ENCODE measurements at regions not wholly inside any gene's neighbourhood (a gene's known extent, or its start where the extent isn't known, plus 50 kb on each side); places are given as distances from the start of the nearest gene placed in this dataset.

DNA sequence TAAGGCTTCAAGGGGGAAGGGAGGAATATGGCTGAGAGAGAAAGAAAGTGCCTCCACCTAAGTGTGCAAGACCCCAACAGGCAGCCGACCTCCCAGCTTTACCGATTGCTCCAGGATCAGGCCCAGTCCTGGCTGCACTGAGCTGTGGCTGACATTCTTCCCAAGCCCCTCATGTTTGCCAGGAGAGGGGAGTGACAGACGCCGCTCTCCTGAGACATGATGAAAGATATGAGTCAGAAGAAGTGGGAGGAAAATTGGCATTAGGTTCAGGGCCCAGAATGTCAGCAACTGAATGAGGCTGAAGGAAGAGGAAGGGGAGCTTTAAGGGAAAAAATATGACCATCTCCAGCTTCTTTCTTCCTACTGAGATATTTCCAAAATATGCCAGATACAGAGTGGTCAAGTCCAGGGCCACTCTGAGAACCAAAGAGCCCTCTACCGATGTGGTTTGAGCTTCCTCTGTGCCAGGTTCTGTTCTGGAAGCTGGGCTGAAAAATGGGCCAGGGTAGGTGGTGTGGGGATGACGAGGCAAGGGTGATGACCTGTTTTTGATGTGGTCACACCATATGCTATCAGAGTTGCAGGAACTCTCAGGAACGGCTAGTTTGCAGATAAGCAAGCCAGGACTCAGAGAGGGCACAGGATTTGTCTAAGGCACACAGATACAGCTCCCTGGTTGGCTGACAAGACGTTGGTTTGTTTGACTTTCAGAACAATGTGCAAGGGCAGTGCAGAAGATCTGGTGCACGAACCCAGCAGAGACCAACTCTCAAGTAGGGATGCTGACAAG lies 176.7 kb downstream of the SOX9 start:
- no peak overlapping the region for H3K27ac ChIP-seq (ENCODE audit: low read length)
- DNase-seq: no peak
- H3K36me3 ChIP-seq (ENCODE audit: control insufficient read depth, insufficient read depth, low read length): no peaks in the 10 kb centered on the region
- WGBS (ENCODE audit: insufficient coverage, low lambda C conversion rate): no CpG with 5 or more reads among the region's 9 CpGs
- no peak overlapping the region for H3K4me3 ChIP-seq (ENCODE audit: low read length)
- peaks cover 3% of the 10 kb centered on the region for H3K4me1 ChIP-seq (ENCODE audit: control insufficient read depth, insufficient read depth, low read length)
- H3K9me3 ChIP-seq (ENCODE audit: control insufficient read depth, low read depth, low read length): no peaks in the 10 kb centered on the region
- H3K27me3 ChIP-seq (ENCODE audit: control insufficient read depth, insufficient read depth, low read length): no peaks in the 10 kb centered on the region

DNA sequence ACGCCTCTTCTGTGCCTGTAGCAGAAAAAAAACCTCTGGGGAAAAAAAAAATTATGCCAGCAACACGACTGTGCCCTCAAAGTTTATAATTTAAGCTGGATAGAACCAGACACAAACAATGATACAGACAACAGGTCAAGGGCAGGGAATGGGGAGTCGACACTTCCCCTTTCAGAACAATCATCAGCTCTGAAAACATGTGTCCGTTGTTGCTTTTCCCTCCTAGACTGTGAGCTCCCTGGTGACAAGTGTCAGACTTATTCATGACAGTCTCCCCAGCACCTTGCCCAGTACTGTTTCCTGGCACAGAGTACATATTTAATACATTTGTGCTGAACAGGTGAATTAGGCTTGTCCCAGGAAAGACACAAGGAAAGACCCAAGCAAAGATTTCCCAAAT lies 178.3 kb downstream of the SOX9 start:
- DNase-seq: no peak
- H3K4me1 ChIP-seq (ENCODE audit: control insufficient read depth, insufficient read depth, low read length): peaks cover 3% of the 10 kb centered on the region
- H3K27me3 ChIP-seq (ENCODE audit: control insufficient read depth, insufficient read depth, low read length): no peaks in the 10 kb centered on the region
- H3K4me3 ChIP-seq (ENCODE audit: low read length): no peak overlapping the region
- no peak overlapping the region for H3K27ac ChIP-seq (ENCODE audit: low read length)
- 20% methylated on average over 1 of the region's 4 CpGs for WGBS (ENCODE audit: insufficient coverage, low lambda C conversion rate)
- H3K36me3 ChIP-seq (ENCODE audit: control insufficient read depth, insufficient read depth, low read length): no peaks in the 10 kb centered on the region
- H3K9me3 ChIP-seq (ENCODE audit: control insufficient read depth, low read depth, low read length): no peaks in the 10 kb centered on the region

DNA sequence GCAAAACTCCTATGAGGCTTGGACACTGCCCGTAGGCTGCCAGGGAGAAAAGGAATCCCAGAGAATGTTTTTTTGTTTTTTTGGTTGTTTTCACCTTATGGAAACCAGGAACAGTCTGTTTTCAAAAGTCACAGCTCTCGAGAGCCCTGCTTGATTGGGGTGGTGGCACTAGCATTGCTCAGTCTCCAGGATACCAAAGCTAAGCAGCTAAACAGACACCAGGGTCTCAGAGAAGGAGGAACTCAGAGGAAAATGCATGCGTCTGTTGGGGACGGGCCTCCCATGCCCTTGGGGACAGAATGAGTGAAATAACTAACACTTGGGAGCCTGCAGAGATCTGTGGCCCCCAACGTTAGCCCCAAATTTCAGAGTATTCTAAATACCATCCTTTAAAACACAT lies 178.8 kb downstream of the SOX9 start:
- Histone ChIP-seq H3K27ac (ENCODE audit: low read length) (no peak overlapping the region), H3K27me3 (ENCODE audit: control insufficient read depth, insufficient read depth, low read length) (no peaks in the 10 kb centered on the region), H3K4me1 (ENCODE audit: control insufficient read depth, insufficient read depth, low read length) (peaks cover 3% of the 10 kb centered on the region), H3K9me3 (ENCODE audit: control insufficient read depth, low read depth, low read length) (no peaks in the 10 kb centered on the region), H3K36me3 (ENCODE audit: control insufficient read depth, insufficient read depth, low read length) (no peaks in the 10 kb centered on the region), H3K4me3 (ENCODE audit: low read length) (no peak overlapping the region)
- WGBS (ENCODE audit: insufficient coverage, low lambda C conversion rate): no CpG with 5 or more reads among the region's 5 CpGs
- DNase-seq: peak in 1 of 2 donors; percentile 21

DNA sequence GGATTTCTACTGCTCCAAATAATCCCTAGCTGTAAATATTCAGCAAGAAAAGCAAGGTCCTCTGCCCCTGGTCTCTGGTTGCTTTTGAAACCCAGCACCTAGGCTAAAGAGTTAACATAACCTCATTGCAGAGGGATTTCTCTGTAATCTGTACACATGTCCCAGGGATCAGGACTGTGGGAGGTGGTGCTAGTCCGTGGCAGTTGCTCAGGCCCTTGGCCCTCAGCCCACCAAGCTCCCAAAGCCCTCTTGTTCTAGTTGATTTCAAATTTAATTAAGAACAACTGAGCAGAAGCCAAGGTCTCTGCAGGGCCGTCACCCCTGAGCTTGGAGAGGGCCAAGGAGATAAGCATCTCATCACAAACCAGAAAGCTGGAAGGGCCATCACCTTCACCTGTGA lies 181.1 kb downstream of the SOX9 start:
- H3K4me3 ChIP-seq (ENCODE audit: low read length): no peak overlapping the region

GRCh38 chr17:72302735-72303134 lies 181.9 kb downstream of the SOX9 start:
- Histone ChIP-seq H3K27me3 (ENCODE audit: control insufficient read depth, insufficient read depth, low read length) (no peaks in the 10 kb centered on the region), H3K9me3 (ENCODE audit: control insufficient read depth, low read depth, low read length) (no peaks in the 10 kb centered on the region), H3K4me1 (ENCODE audit: control insufficient read depth, insufficient read depth, low read length) (peaks cover 3% of the 10 kb centered on the region), H3K36me3 (ENCODE audit: control insufficient read depth, insufficient read depth, low read length) (no peaks in the 10 kb centered on the region), H3K4me3 (ENCODE audit: low read length) (no peak overlapping the region), H3K27ac (ENCODE audit: low read length) (no peak overlapping the region)
- DNase-seq: no peak
- no CpG with 5 or more reads among the region's 4 CpGs for WGBS (ENCODE audit: insufficient coverage, low lambda C conversion rate)

More for the DNA sequence above, 181.1 kb downstream of the SOX9 start:
- Histone ChIP-seq H3K27me3 (ENCODE audit: control insufficient read depth, insufficient read depth, low read length) (no peaks in the 10 kb centered on the region), H3K9me3 (ENCODE audit: control insufficient read depth, low read depth, low read length) (no peaks in the 10 kb centered on the region), H3K4me1 (ENCODE audit: control insufficient read depth, insufficient read depth, low read length) (peaks cover 3% of the 10 kb centered on the region), H3K36me3 (ENCODE audit: control insufficient read depth, insufficient read depth, low read length) (no peaks in the 10 kb centered on the region), H3K27ac (ENCODE audit: low read length) (no peak overlapping the region)
- no peak for DNase-seq
- WGBS (ENCODE audit: insufficient coverage, low lambda C conversion rate): no CpG with 5 or more reads among the region's 2 CpGs

- no peak overlapping the region for H3K27ac ChIP-seq (ENCODE audit: low read length)
- peaks cover 7% of the 10 kb centered on the region for H3K4me1 ChIP-seq (ENCODE audit: control insufficient read depth, insufficient read depth, low read length)
- no peaks in the 10 kb centered on the region for H3K27me3 ChIP-seq (ENCODE audit: control insufficient read depth, insufficient read depth, low read length)
- H3K9me3 ChIP-seq (ENCODE audit: control insufficient read depth, low read depth, low read length): no peaks in the 10 kb centered on the region
- DNase-seq: no peak
- no peaks in the 10 kb centered on the region for H3K36me3 ChIP-seq (ENCODE audit: control insufficient read depth, insufficient read depth, low read length)
- WGBS (ENCODE audit: insufficient coverage, low lambda C conversion rate): 75% methylated on average over 2 of the region's 8 CpGs
- no peak overlapping the region for H3K4me3 ChIP-seq (ENCODE audit: low read length)
Observed at GRCh38 chr17:72303787-72304733, 183.2 kb downstream of the SOX9 start.

DNA sequence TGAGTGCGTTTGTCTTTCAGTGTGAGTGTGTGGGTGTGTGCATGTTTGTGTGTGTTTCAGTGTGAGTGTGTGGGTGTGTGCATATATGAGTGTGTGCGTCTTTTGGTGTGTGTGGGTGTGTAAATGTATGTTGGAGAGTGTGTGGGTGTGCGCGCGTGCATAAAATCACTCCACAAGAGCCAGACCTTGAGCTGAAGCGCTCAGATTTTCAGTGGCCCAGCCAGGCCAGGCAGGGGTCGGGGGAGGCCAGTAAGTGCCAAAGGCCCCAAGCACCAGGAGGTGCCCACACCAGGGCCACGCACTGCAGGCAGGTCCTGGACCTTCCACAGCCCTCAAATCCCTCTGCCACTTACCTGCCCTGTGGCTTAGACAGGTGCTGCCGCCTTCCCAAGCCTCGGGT lies 184.0 kb downstream of the SOX9 start:
- DNase-seq: no peak
- no CpG with 5 or more reads among the region's 10 CpGs for WGBS (ENCODE audit: insufficient coverage, low lambda C conversion rate)

DNA sequence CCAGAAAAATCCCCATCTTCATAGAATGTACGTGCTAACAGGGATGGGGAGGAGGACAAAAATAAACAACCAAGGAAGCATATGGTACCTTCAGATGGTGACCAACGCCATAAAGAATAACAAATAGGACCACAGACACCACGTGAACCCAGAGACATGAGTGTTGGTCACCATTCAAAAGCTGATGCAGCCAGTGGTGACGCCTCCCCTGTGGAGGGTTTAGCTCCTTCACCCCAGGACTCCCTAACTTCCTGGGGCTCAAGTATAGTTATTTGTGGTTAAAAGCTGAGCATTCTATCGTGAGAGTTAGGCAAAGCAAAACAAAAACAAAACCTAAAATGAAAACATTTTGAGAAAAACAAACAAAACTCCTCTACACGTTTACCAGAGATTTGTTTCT lies 184.7 kb downstream of the SOX9 start:
- DNase-seq: no peak
- Histone ChIP-seq H3K4me3 (ENCODE audit: low read length) (no peak overlapping the region), H3K27ac (ENCODE audit: low read length) (no peak overlapping the region), H3K36me3 (ENCODE audit: control insufficient read depth, insufficient read depth, low read length) (no peaks in the 10 kb centered on the region), H3K9me3 (ENCODE audit: control insufficient read depth, low read depth, low read length) (no peaks in the 10 kb centered on the region), H3K27me3 (ENCODE audit: control insufficient read depth, insufficient read depth, low read length) (no peaks in the 10 kb centered on the region), H3K4me1 (ENCODE audit: control insufficient read depth, insufficient read depth, low read length) (peaks cover 9% of the 10 kb centered on the region)
- 72% methylated on average over 3 of the region's 6 CpGs for WGBS (ENCODE audit: insufficient coverage, low lambda C conversion rate)

More for the DNA sequence above, 184.0 kb downstream of the SOX9 start:
- H3K4me3 ChIP-seq (ENCODE audit: low read length): no peak overlapping the region
- peaks cover 9% of the 10 kb centered on the region for H3K4me1 ChIP-seq (ENCODE audit: control insufficient read depth, insufficient read depth, low read length)
- H3K27me3 ChIP-seq (ENCODE audit: control insufficient read depth, insufficient read depth, low read length): no peaks in the 10 kb centered on the region
- H3K36me3 ChIP-seq (ENCODE audit: control insufficient read depth, insufficient read depth, low read length): no peaks in the 10 kb centered on the region
- no peaks in the 10 kb centered on the region for H3K9me3 ChIP-seq (ENCODE audit: control insufficient read depth, low read depth, low read length)
- H3K27ac ChIP-seq (ENCODE audit: low read length): no peak overlapping the region

- Histone ChIP-seq H3K9me3 (ENCODE audit: control insufficient read depth, low read depth, low read length) (no peaks in the 10 kb centered on the region), H3K4me3 (ENCODE audit: low read length) (no peak overlapping the region), H3K4me1 (ENCODE audit: control insufficient read depth, insufficient read depth, low read length) (peaks cover 9% of the 10 kb centered on the region), H3K27ac (ENCODE audit: low read length) (no peak overlapping the region), H3K36me3 (ENCODE audit: control insufficient read depth, insufficient read depth, low read length) (no peaks in the 10 kb centered on the region), H3K27me3 (ENCODE audit: control insufficient read depth, insufficient read depth, low read length) (no peaks in the 10 kb centered on the region)
- DNase-seq: no peak
- 95% methylated on average over 4 of the region's 6 CpGs for WGBS (ENCODE audit: insufficient coverage, low lambda C conversion rate)
Observed at GRCh38 chr17:72306037-72306436, 185.2 kb downstream of the SOX9 start.

- no peaks in the 10 kb centered on the region for H3K36me3 ChIP-seq (ENCODE audit: control insufficient read depth, insufficient read depth, low read length)
- no peaks in the 10 kb centered on the region for H3K9me3 ChIP-seq (ENCODE audit: control insufficient read depth, low read depth, low read length)
- H3K27me3 ChIP-seq (ENCODE audit: control insufficient read depth, insufficient read depth, low read length): no peaks in the 10 kb centered on the region
- WGBS (ENCODE audit: insufficient coverage, low lambda C conversion rate): no CpG with 5 or more reads among the region's 3 CpGs
- peaks cover 9% of the 10 kb centered on the region for H3K4me1 ChIP-seq (ENCODE audit: control insufficient read depth, insufficient read depth, low read length)
- no peak for DNase-seq
- H3K27ac ChIP-seq (ENCODE audit: low read length): no peak overlapping the region
- H3K4me3 ChIP-seq (ENCODE audit: low read length): no peak overlapping the region
Observed at GRCh38 chr17:72307836-72308235, 187.0 kb downstream of the SOX9 start.
